Subcutaneous abdominal adipose tissue (tissue), 5 donors: ENCODE measurements at regions not wholly inside any gene's neighbourhood (a gene's known extent, or its start where the extent isn't known, plus 50 kb on each side); places are given as distances from the start of the nearest gene placed in this dataset.
"Not testable (repeated sequence)": the region's sequence is repeated elsewhere in the genome, so short reads cannot be mapped to it uniquely, and the experiment has no call there.

Source experiments
- H3K27ac ChIP-seq: one replicate; pipeline ENCODE4 v1.7.0; 2013; ENCODE audit warnings: low read depth, mild to moderate bottlenecking, inconsistent platforms, low read length, moderate library complexity
- H3K27me3 ChIP-seq, 5 donors: one replicate each; pipeline ENCODE4 v1.7.0; 2013; ENCODE audit warnings: low read length in 5 of 5, inconsistent platforms in 1 of 5; ENCODE audit not compliant: control insufficient read depth in 5 of 5, insufficient read depth in 4 of 5
- H3K36me3 ChIP-seq, 5 donors: one replicate each; pipeline ENCODE4 v1.7.0; 2013; ENCODE audit warnings: low read length in 5 of 5; ENCODE audit not compliant: control insufficient read depth in 5 of 5, insufficient read depth in 5 of 5
- H3K4me1 ChIP-seq, 5 donors: one replicate each; pipeline ENCODE4 v1.7.0; 2013; ENCODE audit warnings: low read length in 5 of 5, mild to moderate bottlenecking in 3 of 5, moderate library complexity in 1 of 5; ENCODE audit not compliant: control insufficient read depth in 5 of 5, insufficient read depth in 5 of 5
- H3K4me3 ChIP-seq, 5 donors: one replicate each; pipeline ENCODE4 v1.7.0; 2013; ENCODE audit warnings: low read length in 5 of 5, low read depth in 1 of 5
- H3K9ac ChIP-seq, 5 donors: one replicate each; pipeline ENCODE4 v1.7.0; 2013; ENCODE audit warnings: low read length in 5 of 5, mild to moderate bottlenecking in 4 of 5, moderate library complexity in 3 of 5
- H3K9me3 ChIP-seq, 5 donors: one replicate each; pipeline ENCODE4 v1.7.0; 2013; ENCODE audit warnings: low read length in 5 of 5; ENCODE audit not compliant: control insufficient read depth in 5 of 5
- donor health status: healthy.
- donor health status: healthy.
- donor health status: healthy.
- donor health status: healthy.
- donor health status: healthy.

DNA sequence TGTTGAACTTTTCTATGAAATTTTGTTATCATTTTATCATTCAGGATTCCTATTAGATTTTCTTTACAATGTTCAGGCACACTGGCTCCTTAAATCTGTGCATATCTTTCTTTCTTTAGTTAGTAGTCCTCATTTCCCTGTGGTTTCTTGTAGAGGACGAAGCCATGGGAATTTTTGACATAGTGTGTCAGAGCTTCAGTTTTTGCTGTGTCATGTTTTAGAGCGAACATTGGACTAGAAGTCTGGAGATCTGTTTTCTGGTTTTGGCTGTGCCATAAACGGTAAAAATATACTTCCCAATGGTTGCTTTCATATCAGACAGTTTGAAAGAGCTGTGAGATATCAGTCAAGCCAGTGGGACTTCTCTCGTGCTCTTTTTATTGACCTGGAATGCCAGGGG is 105.2 kb downstream of the CHCHD4 start:
- no peak overlapping the region for H3K27ac ChIP-seq
- H3K27me3 ChIP-seq = no peaks in the 10 kb centered on the region
- peaks cover 0 to 8% (median 0%) of the 10 kb centered on the region in 5 donors for H3K4me1 ChIP-seq
- no peak overlapping the region for H3K9ac ChIP-seq
- peaks cover 0 to 15% (median 12%) of the 10 kb centered on the region in 5 donors for H3K9me3 ChIP-seq
- no peaks in the 10 kb centered on the region for H3K36me3 ChIP-seq
- no peak overlapping the region for H3K4me3 ChIP-seq

DNA sequence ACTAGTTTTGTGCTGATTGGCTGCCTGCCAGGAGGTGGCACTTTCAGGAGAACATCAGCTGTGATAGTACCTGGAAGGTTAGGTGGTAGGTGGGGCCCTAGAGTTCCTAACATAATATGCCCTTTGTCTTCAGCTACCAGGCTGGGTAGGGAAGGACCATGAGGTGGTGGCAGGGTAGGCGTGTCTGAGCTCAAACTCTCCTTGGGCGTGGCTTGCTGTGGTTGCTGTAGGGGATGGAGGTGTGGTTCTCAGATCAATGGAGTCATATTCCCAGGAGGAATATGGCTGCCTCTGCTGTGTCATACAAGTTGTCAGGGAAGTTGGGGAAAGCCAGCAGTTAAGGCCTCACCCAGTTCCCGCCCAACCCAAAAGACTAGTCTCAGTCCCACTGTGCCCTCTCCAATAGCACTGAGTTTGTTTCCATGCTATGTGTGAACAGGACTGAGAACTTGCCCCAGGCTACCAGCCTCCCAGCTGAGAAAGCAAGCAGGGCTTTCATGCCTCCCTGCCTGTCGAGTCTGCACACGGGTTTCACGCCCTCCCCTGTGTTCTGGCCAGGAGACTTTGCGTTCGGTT is 107.7 kb downstream of the CHCHD4 start:
- H3K27me3 ChIP-seq = no peaks in the 10 kb centered on the region
- H3K4me1 ChIP-seq = peaks cover 0 to 8% (median 0%) of the 10 kb centered on the region in 5 donors
- no peak overlapping the region for H3K27ac ChIP-seq

DNA sequence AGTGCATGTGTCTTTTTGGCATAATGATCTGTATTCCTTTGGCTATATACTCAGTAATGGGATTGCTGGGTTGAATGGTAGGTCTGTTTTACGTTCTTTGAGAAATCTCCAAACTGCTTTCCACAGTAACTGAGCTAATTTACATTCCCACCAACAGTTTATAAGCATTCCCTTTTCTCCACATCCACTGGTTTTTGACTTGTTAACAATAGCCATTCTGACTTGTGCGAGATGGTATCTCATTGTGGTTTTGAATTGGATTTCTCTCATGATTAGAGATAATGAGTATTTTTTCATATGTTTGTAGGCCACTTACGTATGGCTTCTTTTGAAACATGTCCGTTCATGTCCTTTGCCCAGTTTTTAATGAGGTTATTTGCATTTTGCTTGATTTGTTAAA is 117.7 kb downstream of the CHCHD4 start:
- H3K4me1 ChIP-seq = no peaks in the 10 kb centered on the region
- no peaks in the 10 kb centered on the region for H3K9me3 ChIP-seq
- H3K27me3 ChIP-seq = no peaks in the 10 kb centered on the region
- H3K9ac ChIP-seq = no peak overlapping the region
- no peaks in the 10 kb centered on the region for H3K36me3 ChIP-seq
- no peak overlapping the region for H3K4me3 ChIP-seq
- H3K27ac ChIP-seq = no peak overlapping the region

More for the DNA sequence above, 107.7 kb downstream of the CHCHD4 start:
- H3K9me3 ChIP-seq = peaks cover 0 to 15% (median 9%) of the 10 kb centered on the region in 5 donors
- H3K36me3 ChIP-seq = no peaks in the 10 kb centered on the region
- no peak overlapping the region for H3K9ac ChIP-seq
- no peak overlapping the region for H3K4me3 ChIP-seq

GRCh38 chr3:14001136-14001535 is 121.3 kb upstream of the WNT7A start:
- no peak overlapping the region for H3K27ac ChIP-seq
- no peaks in the 10 kb centered on the region for H3K27me3 ChIP-seq
- no peaks in the 10 kb centered on the region for H3K9me3 ChIP-seq
- no peaks in the 10 kb centered on the region for H3K4me1 ChIP-seq
- no peak overlapping the region for H3K4me3 ChIP-seq
- no peaks in the 10 kb centered on the region for H3K36me3 ChIP-seq
- no peak overlapping the region for H3K9ac ChIP-seq

DNA sequence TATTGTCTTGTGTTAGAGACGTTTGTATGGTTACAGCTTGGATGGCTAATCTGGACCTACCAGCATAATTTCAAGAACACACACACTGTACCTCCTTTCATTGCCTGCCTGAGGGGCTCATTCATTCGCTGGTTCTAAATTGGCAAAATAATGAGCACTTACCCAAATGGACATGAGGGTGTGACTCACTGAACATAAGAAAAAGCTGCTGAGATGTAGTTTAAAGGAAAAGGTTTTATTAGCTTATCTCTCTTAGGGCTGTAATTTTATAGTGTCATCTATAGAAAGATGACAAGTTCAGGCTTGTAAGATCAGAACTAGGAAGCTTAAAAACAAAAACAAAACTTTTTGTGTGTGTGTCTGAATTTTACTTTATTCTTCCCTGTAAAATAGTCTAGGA is 120.7 kb upstream of the WNT7A start:
- Histone ChIP-seq H3K9ac (no peak overlapping the region), H3K4me3 (no peak overlapping the region), H3K36me3 (no peaks in the 10 kb centered on the region), H3K27me3 (no peaks in the 10 kb centered on the region), H3K27ac (no peak overlapping the region), H3K4me1 (no peaks in the 10 kb centered on the region), H3K9me3 (peaks cover 0 to 1% (median 0%) of the 10 kb centered on the region in 5 donors)

GRCh38 chr3:13998831-13999230 is 119.0 kb upstream of the WNT7A start:
- Histone ChIP-seq H3K9me3 (peaks cover 0 to 4% (median 0%) of the 10 kb centered on the region in 5 donors), H3K4me1 (no peaks in the 10 kb centered on the region), H3K4me3 (no peak overlapping the region), H3K27ac (no peak overlapping the region), H3K27me3 (no peaks in the 10 kb centered on the region), H3K9ac (no peak overlapping the region), H3K36me3 (no peaks in the 10 kb centered on the region)

DNA sequence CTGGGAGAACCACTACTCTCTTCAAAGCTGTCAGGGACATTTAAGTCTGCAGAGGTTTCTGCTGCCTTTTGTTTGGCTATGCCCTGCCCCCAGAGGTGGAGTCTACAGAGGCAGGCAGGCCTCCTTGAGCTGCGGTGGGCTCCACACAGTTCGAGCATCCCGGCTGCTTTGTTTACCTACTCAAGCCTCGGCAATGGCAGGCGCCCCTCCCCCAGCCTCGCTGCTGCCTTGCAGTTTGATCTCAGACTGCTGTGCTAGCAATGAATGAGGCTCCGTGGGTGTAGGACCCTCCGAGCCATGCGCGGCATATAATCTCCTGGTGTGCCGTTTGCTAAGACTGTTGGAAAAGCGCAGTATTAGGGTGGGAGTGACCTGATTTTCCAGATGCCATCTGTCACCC is 115.3 kb upstream of the WNT7A start:
- not testable (repeated sequence) for H3K36me3 ChIP-seq, H3K9ac ChIP-seq, H3K4me3 ChIP-seq, H3K4me1 ChIP-seq, H3K27ac ChIP-seq, H3K9me3 ChIP-seq, H3K27me3 ChIP-seq

GRCh38 chr3:13988925-13989324 is 109.1 kb upstream of the WNT7A start:
- H3K4me3 ChIP-seq, H3K27me3 ChIP-seq, H3K9ac ChIP-seq, H3K27ac ChIP-seq, H3K4me1 ChIP-seq, H3K36me3 ChIP-seq, H3K9me3 ChIP-seq: not testable (repeated sequence)

DNA sequence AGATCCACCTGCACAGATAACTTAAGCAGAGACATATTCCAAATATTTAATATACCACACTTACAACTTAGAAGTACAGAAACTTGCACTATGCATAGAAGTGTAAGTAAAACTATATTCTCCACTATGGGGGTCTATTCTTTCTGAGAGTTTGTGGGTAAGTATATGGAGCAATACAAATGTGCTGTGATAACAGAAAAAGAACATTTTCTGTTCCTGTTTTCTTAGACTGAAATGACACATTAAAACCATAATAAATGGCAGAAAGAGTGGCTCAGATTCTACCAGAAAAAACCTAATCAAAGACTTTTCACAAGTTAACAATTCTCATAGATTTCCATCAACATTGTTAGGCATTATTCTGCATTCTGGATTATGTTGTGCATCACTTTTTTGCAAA is 96.6 kb upstream of the WNT7A start:
- Histone ChIP-seq H3K4me3 (no peak overlapping the region), H3K4me1 (no peaks in the 10 kb centered on the region), H3K9me3 (peaks cover 3 to 27% (median 16%) of the 10 kb centered on the region in 5 donors), H3K27ac (no peak overlapping the region), H3K27me3 (no peaks in the 10 kb centered on the region), H3K36me3 (no peaks in the 10 kb centered on the region), H3K9ac (no peak overlapping the region)

GRCh38 chr3:13975686-13976085 is 95.8 kb upstream of the WNT7A start:
- H3K4me3 ChIP-seq = no peak overlapping the region
- no peaks in the 10 kb centered on the region for H3K27me3 ChIP-seq
- H3K27ac ChIP-seq = no peak overlapping the region
- no peaks in the 10 kb centered on the region for H3K36me3 ChIP-seq
- no peak overlapping the region for H3K9ac ChIP-seq
- peaks cover 3 to 27% (median 20%) of the 10 kb centered on the region in 5 donors for H3K9me3 ChIP-seq
- H3K4me1 ChIP-seq = no peaks in the 10 kb centered on the region
